ENCODE measurements at regions not wholly inside any gene's neighbourhood (a gene's known extent, or its start where the extent isn't known, plus 50 kb on each side); places are given as distances from the start of the nearest gene placed in this dataset.

DNA sequence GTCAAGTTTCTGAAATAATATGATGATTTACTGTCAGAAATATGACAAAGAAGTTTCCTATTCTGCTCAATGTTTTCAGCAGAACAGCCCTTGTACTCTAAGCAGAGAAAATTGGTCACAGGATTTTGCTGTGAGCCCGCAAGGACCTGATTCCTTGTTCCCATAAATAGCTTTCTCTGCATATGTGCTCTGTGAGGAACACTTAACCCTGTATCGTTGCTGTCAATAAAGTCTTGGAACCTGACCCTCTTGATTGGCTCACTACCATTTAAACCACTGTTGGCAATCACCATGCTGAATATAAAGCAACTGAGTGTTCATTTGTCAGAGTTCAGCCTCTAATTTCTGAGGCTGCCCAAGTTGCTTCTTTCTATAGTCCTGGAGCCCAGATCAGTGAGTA lies 158.2 kb upstream of the NOCT start:
- H3K36me3 ChIP-seq (ENCODE audit: control insufficient read depth, insufficient read depth, low read length): no peaks in the 10 kb centered on the region
- H3K27me3 ChIP-seq (ENCODE audit: control insufficient read depth, insufficient read depth, low read length): no peaks in the 10 kb centered on the region
- TF ChIP-seq, protein P1, sequence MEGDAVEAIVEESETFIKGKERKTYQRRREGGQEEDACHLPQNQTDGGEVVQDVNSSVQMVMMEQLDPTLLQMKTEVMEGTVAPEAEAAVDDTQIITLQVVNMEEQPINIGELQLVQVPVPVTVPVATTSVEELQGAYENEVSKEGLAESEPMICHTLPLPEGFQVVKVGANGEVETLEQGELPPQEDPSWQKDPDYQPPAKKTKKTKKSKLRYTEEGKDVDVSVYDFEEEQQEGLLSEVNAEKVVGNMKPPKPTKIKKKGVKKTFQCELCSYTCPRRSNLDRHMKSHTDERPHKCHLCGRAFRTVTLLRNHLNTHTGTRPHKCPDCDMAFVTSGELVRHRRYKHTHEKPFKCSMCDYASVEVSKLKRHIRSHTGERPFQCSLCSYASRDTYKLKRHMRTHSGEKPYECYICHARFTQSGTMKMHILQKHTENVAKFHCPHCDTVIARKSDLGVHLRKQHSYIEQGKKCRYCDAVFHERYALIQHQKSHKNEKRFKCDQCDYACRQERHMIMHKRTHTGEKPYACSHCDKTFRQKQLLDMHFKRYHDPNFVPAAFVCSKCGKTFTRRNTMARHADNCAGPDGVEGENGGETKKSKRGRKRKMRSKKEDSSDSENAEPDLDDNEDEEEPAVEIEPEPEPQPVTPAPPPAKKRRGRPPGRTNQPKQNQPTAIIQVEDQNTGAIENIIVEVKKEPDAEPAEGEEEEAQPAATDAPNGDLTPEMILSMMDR (IDR thresholded peaks at IDR 0.05; ENCODE audit: insufficient read depth, low read length, poor library complexity, severe bottlenecking): no peak
- no peak overlapping the region for H3K4me3 ChIP-seq (ENCODE audit: low read depth, low read length)
- no peak for DNase-seq (ENCODE audit: low read depth)

DNA sequence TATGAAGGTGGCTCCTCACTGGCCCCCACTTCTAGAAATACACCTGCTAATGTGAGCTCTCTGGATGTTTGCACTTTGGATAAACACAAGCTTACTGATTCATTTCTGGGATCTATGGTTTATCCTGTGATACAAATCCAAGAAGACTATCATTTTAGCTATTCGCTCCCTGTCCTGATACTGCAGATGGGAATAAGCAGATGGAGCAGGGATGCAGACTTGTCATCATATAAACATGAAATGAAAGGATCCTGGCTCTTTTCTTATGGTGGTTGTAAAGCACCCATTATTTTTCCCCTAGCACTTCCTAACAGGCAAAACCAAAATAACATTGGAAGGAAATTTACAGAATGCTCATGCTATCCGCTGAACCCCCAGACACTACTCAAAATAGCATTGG lies 162.9 kb upstream of the NOCT start:
- no peak overlapping the region for H3K4me3 ChIP-seq (ENCODE audit: low read depth, low read length)
- DNase-seq (ENCODE audit: low read depth): no peak
- TF ChIP-seq, protein P1 (IDR thresholded peaks at IDR 0.05; ENCODE audit: insufficient read depth, low read length, poor library complexity, severe bottlenecking): no peak
- H3K36me3 ChIP-seq (ENCODE audit: control insufficient read depth, insufficient read depth, low read length): no peaks in the 10 kb centered on the region
- no peaks in the 10 kb centered on the region for H3K27me3 ChIP-seq (ENCODE audit: control insufficient read depth, insufficient read depth, low read length)

DNA sequence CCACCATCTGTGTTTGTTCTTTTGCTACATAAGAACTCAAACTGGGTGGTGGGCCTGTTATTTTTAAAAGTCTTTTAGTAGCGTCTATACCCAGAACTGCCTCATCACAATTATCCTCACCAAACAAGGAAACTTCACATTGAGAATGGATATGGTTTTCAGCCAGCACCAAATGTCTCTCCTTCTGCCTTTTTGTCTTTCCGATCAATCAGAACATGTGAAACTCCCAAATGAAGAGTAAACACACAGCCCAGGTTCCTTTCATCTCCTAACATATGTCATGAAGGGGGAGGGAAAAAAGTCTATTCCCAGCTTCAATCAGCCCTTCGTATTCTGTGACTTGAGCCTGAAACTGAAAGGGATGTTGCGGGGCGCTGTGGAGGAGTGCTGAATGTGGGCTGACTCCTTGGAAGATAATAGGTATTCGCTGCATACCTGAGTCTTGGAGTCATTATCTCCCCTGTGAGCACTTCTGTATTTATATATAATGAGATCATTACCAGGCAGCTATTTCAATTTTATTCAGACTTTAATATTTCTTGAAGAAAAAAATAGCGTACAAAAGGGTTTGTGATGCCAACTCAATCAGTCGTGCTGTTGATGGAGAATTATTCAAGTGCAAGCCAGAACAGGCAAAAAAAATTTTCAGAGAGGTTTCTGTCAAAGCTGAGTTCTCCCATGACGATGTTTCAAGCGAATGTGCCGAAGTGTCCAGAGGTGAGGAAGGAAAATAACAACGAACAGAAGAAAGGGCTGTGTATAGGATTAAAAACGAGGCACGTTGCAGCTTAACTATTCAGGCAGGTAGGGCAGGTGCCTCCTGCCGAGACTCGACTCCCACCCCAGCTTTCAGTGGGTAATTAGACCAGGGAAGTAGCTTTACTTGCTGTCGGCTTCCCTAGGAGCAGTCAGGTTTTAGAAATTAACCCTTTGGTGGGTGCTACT lies 163.9 kb upstream of the NOCT start:
- no peak for DNase-seq (ENCODE audit: low read depth)
- Histone ChIP-seq H3K36me3 (ENCODE audit: control insufficient read depth, insufficient read depth, low read length) (no peaks in the 10 kb centered on the region), H3K4me3 (ENCODE audit: low read depth, low read length) (peak overlapping the region; percentile 13), H3K27me3 (ENCODE audit: control insufficient read depth, insufficient read depth, low read length) (no peaks in the 10 kb centered on the region)
- TF ChIP-seq, protein P1 (IDR thresholded peaks at IDR 0.05; ENCODE audit: insufficient read depth, low read length, poor library complexity, severe bottlenecking): no peak

DNA sequence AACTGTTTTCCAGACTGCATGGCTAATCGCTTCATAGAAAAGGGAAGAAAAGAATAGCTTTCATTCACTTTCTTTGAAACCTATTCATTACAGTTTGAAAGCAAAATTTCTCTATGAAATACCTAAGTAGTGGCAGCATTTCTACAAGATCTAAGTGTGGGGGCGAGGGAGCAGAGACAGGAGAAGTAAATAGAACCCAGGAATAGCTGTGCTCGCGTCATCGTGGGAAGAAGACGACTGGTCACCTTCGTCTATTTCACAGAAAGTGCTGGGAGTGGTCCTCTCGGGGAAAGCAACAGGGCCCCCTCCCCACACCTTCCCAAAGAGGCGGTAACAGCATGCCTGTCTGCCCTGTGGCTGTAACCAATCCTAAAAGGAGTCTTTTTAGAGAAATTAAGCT lies 169.9 kb upstream of the NOCT start:
- TF ChIP-seq, protein P1 (IDR thresholded peaks at IDR 0.05; ENCODE audit: insufficient read depth, low read length, poor library complexity, severe bottlenecking): no peak
- no peak overlapping the region for H3K4me3 ChIP-seq (ENCODE audit: low read depth, low read length)
- no peaks in the 10 kb centered on the region for H3K36me3 ChIP-seq (ENCODE audit: control insufficient read depth, insufficient read depth, low read length)
- DNase-seq (ENCODE audit: low read depth): no peak
- H3K27me3 ChIP-seq (ENCODE audit: control insufficient read depth, insufficient read depth, low read length): no peaks in the 10 kb centered on the region

DNA sequence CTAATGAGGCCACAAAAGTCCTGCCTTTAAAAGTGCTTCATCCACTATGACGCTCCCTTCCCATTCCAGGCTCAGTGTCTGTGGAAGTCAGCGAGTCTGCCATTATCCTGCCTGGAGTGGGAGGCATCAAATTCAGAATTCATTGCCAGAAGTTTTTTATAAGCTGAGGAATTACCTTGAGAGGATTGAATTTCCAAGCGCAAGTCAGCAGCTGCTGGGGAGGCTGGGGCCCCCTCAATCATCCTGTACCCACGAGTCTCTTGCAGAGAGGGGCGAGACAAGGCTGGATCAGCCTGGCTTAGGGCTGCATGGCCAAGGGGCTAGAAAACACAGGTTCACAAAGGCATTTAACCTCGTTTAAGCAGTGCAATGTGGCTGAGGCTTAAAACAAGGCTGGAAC lies 170.5 kb upstream of the NOCT start:
- Histone ChIP-seq H3K4me3 (ENCODE audit: low read depth, low read length) (no peak overlapping the region), H3K27me3 (ENCODE audit: control insufficient read depth, insufficient read depth, low read length) (no peaks in the 10 kb centered on the region), H3K36me3 (ENCODE audit: control insufficient read depth, insufficient read depth, low read length) (no peaks in the 10 kb centered on the region)
- TF ChIP-seq, protein P1 (IDR thresholded peaks at IDR 0.05; ENCODE audit: insufficient read depth, low read length, poor library complexity, severe bottlenecking): no peak
- no peak for DNase-seq (ENCODE audit: low read depth)

DNA sequence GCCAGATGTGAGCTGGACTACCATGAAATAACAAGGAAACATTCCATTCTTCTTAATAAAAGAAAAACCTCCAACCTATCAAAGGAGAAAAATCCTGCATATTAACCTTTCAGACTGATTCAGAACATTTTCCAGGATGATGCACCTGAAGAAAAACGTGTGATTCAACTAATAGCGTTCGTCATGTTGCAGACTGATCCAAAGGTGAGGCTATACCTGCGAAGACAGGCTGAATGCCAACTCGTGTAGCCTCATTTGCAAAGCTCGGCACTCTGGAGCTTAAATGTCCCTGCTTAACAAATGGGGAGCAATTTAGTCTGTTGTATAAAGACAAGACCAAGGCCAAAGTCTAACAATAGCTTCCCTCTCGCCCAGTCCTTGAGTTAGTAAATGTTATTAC lies 172.0 kb upstream of the NOCT start:
- Histone ChIP-seq H3K4me3 (ENCODE audit: low read depth, low read length) (no peak overlapping the region), H3K27me3 (ENCODE audit: control insufficient read depth, insufficient read depth, low read length) (no peaks in the 10 kb centered on the region), H3K36me3 (ENCODE audit: control insufficient read depth, insufficient read depth, low read length) (no peaks in the 10 kb centered on the region)
- no peak for DNase-seq (ENCODE audit: low read depth)
- TF ChIP-seq, protein P1 (IDR thresholded peaks at IDR 0.05; ENCODE audit: insufficient read depth, low read length, poor library complexity, severe bottlenecking): no peak
